Panc1 (cell line): ENCODE measurements at regions not wholly inside any gene's neighbourhood (a gene's known extent, or its start where the extent isn't known, plus 50 kb on each side); places are given as distances from the start of the nearest gene placed in this dataset.

Experiments used
- CTCF ChIP-seq: fragments of 450-650 bp; IDR thresholded peaks from 2 replicates; pipeline ENCODE4 v1.5.1; 2017; ENCODE audit warnings: mild to moderate bottlenecking
- POLR2AphosphoS5 ChIP-seq: IDR thresholded peaks from 2 replicates; pipeline ENCODE4 v1.6.1; 2012; ENCODE audit warnings: mild to moderate bottlenecking, low read depth, low read length, moderate library complexity
- REST ChIP-seq, 2 experiments: IDR thresholded peaks; 2 replicates each; pipeline ENCODE4 v1.6.1; 2011 to 2012; ENCODE audit warnings: low read depth in 2 of 2, control low read depth in 1 of 2, low read length in 1 of 2, mild to moderate bottlenecking in 1 of 2, moderate library complexity in 1 of 2; ENCODE audit not compliant: insufficient read depth in 1 of 2
- TCF7L2 ChIP-seq: IDR thresholded peaks from 2 replicates; pipeline ENCODE4 v1.6.1; 2011; ENCODE audit warnings: mild to moderate bottlenecking, low read depth, low read length, inconsistent platforms

- no peak for TF ChIP-seq POLR2AphosphoS5
- no peak for TF ChIP-seq CTCF
- TF ChIP-seq TCF7L2, result no peak
- no peak for TF ChIP-seq REST (IDR thresholded peaks at IDR 0.05; ENCODE audit: insufficient read depth in 1 of 2, low read depth in 2 of 2, low read length in 1 of 2)
Observed at GRCh38 chr4:159006202-159006601, 96.7 kb upstream of the RAPGEF2 start.
